ENCODE measurements at regions not wholly inside any gene's neighbourhood (a gene's known extent, or its start where the extent isn't known, plus 50 kb on each side); places are given as distances from the start of the nearest gene placed in this dataset.

DNA sequence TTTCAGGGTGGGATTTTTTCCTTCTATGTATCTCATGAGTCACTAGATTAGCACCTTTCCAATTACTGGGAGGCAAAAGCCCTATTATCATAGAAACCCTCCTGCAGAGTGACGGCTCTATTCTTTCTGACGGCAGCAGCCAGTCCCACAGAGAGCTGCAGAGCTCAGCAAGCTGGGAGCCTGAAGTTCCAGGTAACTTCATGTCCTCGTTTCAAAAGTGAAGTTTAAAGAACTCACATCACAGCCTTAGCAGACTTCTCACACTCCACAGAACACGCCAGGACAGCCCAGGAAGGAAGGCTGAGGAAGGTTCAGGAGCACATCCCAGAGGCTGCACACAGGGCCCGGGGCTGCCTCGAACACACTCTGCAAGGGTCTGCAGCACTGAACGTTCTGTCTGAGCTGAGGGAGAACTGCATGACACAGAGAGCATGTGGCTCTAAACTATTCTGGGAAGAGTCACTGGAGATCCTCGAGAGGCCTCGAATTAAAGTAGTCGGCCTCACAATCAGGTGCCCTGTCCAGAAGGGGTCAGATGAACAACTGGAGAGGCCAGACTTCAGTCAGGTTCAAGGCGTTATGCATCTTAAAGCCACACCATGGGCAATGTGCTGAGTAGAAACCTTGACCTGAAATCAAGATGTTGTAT, 104.2 kb upstream of the DRD2 start:
- DNase-seq (ENCODE audit: low spot score), result no peak

- no peak for DNase-seq (ENCODE audit: low spot score)
Observed at GRCh38 chr11:113578715-113579250, 103.6 kb upstream of the DRD2 start.

DNA sequence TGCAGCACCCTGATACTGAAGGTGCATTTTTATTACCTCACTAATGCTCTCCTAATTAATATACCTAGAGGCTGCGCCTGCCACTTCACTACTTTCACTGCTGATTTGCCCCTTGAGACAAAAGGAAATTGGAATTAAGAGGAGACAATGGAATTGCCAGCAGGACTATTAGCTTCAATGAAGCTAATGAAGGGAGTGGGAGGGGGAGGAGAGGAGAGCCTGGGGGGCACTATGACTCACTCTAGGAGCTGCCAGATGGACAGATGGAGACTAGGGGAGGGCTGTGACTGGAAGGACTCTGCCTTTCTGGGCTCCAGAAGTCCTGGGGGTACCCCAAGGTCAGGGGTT, 102.8 kb upstream of the DRD2 start:
- DNase-seq (ENCODE audit: low spot score), result no peak

- no peak for DNase-seq (ENCODE audit: low spot score)
Observed at GRCh38 chr11:113577356-113578032, 102.3 kb upstream of the DRD2 start.

- no peak for DNase-seq (ENCODE audit: low spot score)
Observed at GRCh38 chr11:113574586-113574985, 99.4 kb upstream of the DRD2 start.

- no peak for DNase-seq (ENCODE audit: low spot score)
Observed at GRCh38 chr11:113574171-113574570, 99.0 kb upstream of the DRD2 start.

DNA sequence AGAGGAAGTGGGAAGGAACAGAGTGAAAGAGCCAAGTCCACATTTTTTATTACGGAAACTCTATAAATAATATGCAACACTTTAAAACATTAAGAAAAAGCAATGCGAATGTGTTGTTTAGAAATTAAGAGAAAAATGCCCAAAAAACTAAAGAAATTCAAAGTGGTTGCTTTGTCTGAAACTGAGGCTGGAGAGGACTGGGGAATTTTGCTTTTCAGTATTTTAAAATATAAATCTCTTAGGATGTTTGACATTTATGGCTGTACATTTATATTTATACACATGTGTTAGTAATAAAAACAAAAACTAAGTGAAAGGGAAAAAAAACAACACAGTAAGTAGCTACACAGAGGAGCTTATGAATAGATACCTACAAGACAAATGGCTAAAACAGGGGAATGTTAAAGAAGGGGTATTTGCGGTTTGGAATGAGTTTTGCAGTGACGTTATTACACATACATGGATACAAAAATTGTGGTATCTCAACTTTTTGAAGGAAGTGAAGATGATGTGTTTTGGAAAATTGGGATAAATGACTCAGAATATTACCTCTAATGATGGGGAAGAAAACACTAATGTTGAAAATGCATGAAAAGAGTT, 97.0 kb upstream of the DRD2 start:
- no peak for DNase-seq (ENCODE audit: low spot score)

DNA sequence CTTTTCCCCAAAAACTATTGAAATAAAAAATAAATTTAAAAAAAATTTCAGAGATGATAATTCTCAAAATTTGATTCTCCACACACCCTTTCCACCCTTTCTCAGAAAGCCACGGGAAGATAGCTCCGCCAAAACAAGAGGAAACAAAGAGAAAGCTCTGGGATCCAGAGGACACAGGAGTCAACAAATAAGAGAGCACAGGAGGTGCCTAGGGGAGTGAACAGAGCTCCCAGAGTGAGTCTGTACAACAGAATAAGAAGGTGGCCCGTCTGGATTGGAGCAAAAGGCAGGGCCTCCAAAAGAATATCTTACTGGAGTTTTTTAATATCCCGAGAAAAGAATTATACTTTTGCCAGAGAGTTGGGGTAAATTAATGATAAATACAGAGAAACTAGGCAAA, 96.3 kb upstream of the DRD2 start:
- no peak for DNase-seq (ENCODE audit: low spot score)

GRCh38 chr11:113570906-113571305, 95.7 kb upstream of the DRD2 start:
- no peak for DNase-seq (ENCODE audit: low spot score)

DNA sequence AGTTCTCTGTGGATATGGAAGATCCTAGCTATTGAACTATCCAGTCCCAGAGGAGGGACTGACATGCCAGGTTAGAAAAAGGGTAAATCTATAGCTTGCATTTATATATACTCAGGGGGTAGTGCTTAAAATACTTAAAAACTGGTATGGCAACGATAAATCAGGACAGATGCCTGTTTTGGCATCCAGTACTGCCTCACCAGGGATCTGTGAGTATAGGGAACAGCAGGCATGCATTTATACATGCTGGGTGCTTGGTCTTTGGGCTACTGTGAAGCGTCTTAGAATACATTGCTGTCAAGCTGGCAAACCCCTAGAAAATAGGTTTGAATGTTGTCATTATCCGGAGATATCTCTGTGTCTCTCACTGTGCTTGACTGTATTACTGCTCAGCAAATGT, 94.2 kb upstream of the DRD2 start:
- no peak for DNase-seq (ENCODE audit: low spot score)

GRCh38 chr11:113568566-113568965, 93.4 kb upstream of the DRD2 start:
- DNase-seq (ENCODE audit: low spot score), result no peak

- no peak for DNase-seq (ENCODE audit: low spot score)
Observed at GRCh38 chr11:113567867-113568544, 92.8 kb upstream of the DRD2 start.

DNA sequence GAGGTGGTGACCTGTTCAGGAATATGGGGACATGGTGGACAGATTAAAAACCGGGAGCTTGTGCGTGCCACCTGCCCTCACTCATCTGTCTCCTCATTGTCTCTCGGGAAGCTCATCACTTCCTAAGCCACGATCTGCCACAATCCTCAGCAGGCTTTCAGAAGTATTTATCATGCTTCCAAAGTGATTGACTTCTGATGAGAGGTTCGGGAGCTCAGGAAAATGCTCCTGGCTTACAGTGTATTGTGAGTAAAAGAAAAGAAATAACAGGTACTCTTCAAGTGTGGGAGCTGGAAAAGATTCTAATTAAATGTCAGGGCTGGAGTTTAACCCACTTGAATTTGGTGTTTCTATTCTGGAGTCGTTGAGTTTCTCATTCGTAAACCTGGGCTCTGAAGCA, 91.9 kb upstream of the DRD2 start:
- no peak for DNase-seq (ENCODE audit: low spot score)

DNA sequence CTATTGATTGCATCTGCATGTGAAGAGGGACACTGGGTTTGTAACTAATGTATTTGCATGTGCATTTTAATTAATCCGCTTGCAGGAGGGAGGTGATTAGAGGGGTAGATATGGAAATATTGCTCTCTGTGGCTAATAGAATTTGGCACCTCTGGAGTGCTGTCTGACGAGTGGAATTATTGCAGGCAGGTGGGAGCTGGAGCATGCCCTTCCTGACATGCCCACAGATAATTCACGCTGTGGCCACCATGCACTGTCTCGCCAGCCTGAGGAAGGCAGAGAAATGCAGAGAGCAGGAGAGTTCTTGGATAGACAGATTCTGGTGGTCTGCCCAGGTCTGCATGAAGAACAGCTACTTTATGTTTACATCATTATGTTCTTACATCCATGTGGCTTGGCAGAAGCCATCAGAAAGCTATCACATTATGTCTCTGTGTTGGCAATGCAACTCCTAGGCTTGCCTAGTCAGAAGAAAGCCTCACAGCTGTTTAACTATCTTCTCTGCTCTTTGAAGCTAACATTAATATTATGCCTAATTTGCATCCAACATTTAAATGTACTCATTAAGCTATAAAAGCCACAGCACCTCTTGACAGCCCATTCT, 89.4 kb upstream of the DRD2 start:
- DNase-seq (ENCODE audit: low spot score), result no peak

- DNase-seq (ENCODE audit: low spot score), result no peak
Observed at GRCh38 chr11:113563766-113564526, 88.7 kb upstream of the DRD2 start.

DNA sequence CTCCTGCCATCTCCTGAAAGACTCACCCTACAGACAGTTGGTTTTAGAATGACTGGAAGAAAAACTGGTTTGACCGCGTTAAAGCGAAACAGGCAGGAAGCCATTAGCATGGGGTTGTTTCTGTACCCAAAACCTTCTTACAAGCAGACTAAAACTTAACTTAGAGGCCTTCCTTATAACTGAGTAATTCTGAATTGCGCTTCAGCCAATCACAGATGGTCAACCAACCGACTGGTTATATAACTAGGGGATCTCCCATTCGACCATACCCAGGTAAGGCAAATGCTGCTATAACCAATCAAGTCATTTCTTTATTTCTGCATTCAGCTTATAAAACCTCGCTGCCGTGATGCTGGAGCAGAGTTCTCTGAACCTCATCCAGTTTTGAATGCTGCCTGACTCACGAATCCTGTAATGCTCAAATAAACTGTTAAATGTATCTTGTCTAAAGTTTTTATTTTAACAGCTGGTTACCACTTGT, 87.8 kb upstream of the DRD2 start:
- DNase-seq (ENCODE audit: low spot score), result no peak

DNA sequence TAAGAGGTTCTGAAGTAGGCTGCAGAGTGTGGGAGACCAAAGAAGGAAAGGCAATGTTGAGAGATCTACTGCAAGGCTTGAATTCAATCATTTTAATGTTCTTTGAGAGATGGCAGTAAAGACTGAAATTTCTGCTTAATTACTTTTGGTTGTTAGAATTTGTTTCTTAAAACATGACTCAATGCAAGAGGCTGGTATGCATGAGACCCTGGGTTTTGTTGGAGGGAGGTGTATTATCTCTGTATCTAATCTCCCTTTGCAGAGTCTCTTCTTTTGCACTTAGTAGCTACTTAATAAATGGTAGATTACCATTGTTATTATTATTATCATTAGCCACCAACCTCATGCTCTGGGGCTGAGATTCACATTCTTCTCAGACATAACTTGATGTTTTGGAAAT, 87.4 kb upstream of the DRD2 start:
- no peak for DNase-seq (ENCODE audit: low spot score)

GRCh38 chr11:113557926-113558325, 82.7 kb upstream of the DRD2 start:
- no peak for DNase-seq (ENCODE audit: low spot score)

GRCh38 chr11:113556036-113556435, 80.8 kb upstream of the DRD2 start:
- no peak for DNase-seq (ENCODE audit: low spot score)

DNA sequence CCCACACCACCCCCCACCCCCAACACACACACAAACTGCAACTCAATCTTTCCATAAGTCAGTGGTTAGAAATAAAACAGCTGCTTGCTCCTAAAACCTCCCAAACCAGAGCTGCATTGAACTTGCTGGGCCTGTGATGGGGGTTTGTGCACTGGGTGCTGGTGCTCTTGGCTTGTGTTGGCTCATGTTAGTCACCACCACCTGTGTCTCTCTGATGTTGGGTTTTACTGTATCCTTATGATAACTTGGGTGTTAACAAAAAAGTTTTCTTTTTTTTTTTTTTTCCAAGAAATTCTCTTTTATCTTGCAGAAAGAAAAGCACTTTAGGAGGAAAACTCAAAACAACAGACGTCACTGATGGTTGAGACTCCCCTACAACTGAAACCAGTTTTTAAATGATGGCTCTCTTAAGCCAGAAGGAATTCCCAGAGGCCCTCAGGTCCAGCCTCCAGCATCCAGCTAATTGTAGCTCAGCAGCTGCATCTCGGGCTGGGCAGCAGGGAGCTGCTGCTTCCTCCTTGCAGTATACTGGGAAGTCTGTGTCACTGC, 79.9 kb upstream of the DRD2 start:
- no peak for DNase-seq (ENCODE audit: low spot score)

- no peak for DNase-seq (ENCODE audit: low spot score)
Observed at GRCh38 chr11:113554526-113554925, 79.3 kb upstream of the DRD2 start.
